MCF 10A (cell line): ENCODE measurements at regions not wholly inside any gene's neighbourhood (a gene's known extent, or its start where the extent isn't known, plus 50 kb on each side); places are given as distances from the start of the nearest gene placed in this dataset.
"Not testable (repeated sequence)": the region's sequence is repeated elsewhere in the genome, so short reads cannot be mapped to it uniquely, and the experiment has no call there.

Source experiments
- BruUV-seq: library from RNA; stranded (reverse); fragments of 400-500 nt; replicated peaks from 2 replicates; lab custom pipeline; 2021; lab: Mats Ljungman, UMichigan
- CTCF ChIA-PET: fragments of 300-600 bp; sonication (Branson Sonifier 250); formaldehyde crosslinking; extraction: SDS; loops from one replicate; lab custom pipeline; 2021; ENCODE audit warnings: antibody characterized with exemption, inconsistent platforms; lab: Yijun Ruan, JAX
- POLR2A ChIA-PET: fragments of 300-600, 350-650 bp; sonication (Branson Sonifier 250); formaldehyde crosslinking; extraction: SDS; loops from one replicate; lab custom pipeline; 2020; ENCODE audit warnings: antibody characterized with exemption, inconsistent platforms; lab: Yijun Ruan, JAX
- DNase-seq: peaks from one replicate; pipeline ENCODE4 v3.0.0-alpha.2; 2018; ENCODE audit not compliant: unreplicated experiment
- H3K27ac Mint-ChIP-seq: one replicate; pipeline ENCODE4 v1.8.0; 2022; ENCODE audit warnings: mild to moderate bottlenecking, low read depth, mixed read lengths; ENCODE audit not compliant: unreplicated experiment
- H3K27me3 Mint-ChIP-seq: one replicate; pipeline ENCODE4 v1.8.0; 2022; ENCODE audit warnings: mixed read lengths; ENCODE audit not compliant: insufficient read depth, unreplicated experiment
- H3K36me3 Mint-ChIP-seq: one replicate; pipeline ENCODE4 v1.8.0; 2022; ENCODE audit warnings: mild to moderate bottlenecking, moderate library complexity, mixed read lengths; ENCODE audit not compliant: insufficient read depth, unreplicated experiment
- H3K4me1 Mint-ChIP-seq: one replicate; pipeline ENCODE4 v1.8.0; 2022; ENCODE audit warnings: mixed read lengths; ENCODE audit not compliant: insufficient read depth, unreplicated experiment
- H3K4me3 Mint-ChIP-seq: one replicate; pipeline ENCODE4 v1.8.0; 2022; ENCODE audit warnings: mild to moderate bottlenecking, moderate library complexity, mixed read lengths; ENCODE audit not compliant: unreplicated experiment
- H3K9me3 Mint-ChIP-seq: one replicate; pipeline ENCODE4 v1.8.0; 2022; ENCODE audit warnings: mixed read lengths; ENCODE audit not compliant: unreplicated experiment
- intact Hi-C: fragments of 100-400 bp; cut with micrococcal nuclease; formaldehyde crosslinking; loops from 2 replicates; pipeline ENCODE4 v1.14.1; 2022

DNA sequence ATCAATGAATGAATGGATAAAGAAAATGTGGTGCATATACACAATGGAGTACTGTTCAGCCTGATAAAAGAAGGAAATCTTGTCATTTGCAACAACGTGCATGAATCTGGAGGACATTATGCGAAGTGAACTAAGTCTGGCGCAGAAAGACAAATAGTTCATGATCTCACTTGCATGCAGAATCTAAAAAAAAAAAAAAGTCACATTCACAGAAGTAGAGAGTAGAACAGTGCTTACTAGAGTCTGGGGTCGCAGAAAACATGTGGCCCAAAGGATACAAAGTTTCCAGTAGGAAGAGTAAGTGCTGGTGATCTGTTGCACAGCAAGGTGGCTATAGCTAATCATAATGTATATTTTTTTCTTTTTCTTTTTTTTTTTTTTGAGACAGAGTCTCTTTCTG is 167.3 kb downstream of the CRLF3 start:
- H3K27me3 Mint-ChIP-seq, POLR2A ChIA-PET, DNase-seq, H3K27ac Mint-ChIP-seq, intact Hi-C loops, H3K36me3 Mint-ChIP-seq, H3K4me3 Mint-ChIP-seq, CTCF ChIA-PET, H3K9me3 Mint-ChIP-seq, BruUV-seq, H3K4me1 Mint-ChIP-seq: not testable (repeated sequence)

DNA sequence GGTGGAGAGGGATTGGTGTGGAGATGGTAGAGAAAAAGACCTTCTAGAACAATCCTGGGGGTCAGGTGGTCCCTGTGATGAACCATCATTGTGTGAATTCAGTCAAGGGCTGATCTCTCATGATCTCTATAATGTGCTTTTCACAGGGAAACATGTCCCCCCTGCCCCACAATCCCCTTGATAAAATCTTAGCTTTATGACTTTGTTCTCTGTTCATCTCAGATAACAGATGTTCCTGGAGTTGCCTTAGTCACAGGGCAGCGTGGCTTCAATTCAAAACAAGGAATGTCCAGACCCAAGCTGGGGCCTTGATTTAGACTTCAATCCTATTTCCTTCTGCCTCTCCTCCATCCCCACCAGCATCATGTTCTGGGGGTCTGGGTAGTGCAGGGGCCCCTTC is 171.5 kb downstream of the CRLF3 start:
- H3K36me3 Mint-ChIP-seq, BruUV-seq, H3K27me3 Mint-ChIP-seq, H3K4me3 Mint-ChIP-seq, POLR2A ChIA-PET, intact Hi-C loops, DNase-seq, CTCF ChIA-PET, H3K9me3 Mint-ChIP-seq, H3K4me1 Mint-ChIP-seq, H3K27ac Mint-ChIP-seq: not testable (repeated sequence)

DNA sequence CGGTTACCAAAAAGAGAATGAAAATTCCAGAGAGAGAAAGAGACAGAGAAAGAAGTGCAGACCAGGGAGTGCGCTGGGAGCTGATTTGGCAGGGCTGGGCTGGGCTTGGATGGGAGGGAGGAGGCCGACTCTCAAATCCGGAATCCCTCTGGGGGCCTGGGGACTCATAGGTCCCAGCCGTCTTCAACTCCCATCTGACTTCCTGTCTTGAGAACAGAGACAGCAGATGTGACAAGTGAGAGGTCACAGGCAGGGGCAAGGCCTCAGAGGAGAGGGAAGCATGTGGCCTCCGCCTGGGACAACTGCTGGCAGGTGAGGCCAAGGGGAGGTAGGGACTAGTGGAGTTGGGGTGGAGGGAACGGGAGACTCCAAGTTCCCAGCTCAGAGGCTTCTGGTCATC is 172.9 kb downstream of the GOSR1 start:
- H3K36me3 Mint-ChIP-seq, POLR2A ChIA-PET, intact Hi-C loops, H3K27ac Mint-ChIP-seq, CTCF ChIA-PET, H3K4me3 Mint-ChIP-seq, H3K27me3 Mint-ChIP-seq, H3K9me3 Mint-ChIP-seq, DNase-seq, H3K4me1 Mint-ChIP-seq, BruUV-seq: not testable (repeated sequence)

DNA sequence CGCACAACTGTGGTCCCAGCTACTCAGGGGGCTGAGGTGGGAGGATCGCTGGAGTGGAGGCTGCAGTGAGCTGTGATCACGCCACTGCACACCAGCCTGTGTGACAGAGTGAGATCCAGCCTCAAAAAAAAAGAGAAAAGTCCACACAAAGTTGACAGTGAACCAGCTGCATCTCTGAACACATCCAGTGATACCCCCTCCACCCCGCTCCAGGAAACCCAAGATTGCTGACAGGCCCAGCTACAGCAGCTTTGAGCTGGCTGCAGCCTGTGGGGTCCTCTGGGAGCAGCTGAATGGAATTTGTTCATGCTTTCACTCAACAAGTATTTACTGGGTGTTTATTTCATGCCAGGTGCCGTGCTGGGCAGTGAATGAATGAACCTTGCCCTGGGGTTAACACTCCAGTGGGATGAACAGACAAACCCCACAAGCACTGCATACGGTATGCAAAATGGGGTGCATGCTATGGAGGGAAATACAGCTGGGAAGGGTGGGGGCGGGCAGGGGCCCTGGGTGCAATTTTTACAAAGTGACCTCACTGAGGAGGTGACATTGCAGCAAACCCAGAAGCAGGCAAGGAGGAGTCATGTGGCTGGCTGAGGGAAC is 170.9 kb downstream of the GOSR1 start:
- intact Hi-C loops, BruUV-seq, POLR2A ChIA-PET, DNase-seq, H3K36me3 Mint-ChIP-seq, H3K27ac Mint-ChIP-seq, H3K27me3 Mint-ChIP-seq, H3K4me3 Mint-ChIP-seq, H3K9me3 Mint-ChIP-seq, CTCF ChIA-PET, H3K4me1 Mint-ChIP-seq: not testable (repeated sequence)

DNA sequence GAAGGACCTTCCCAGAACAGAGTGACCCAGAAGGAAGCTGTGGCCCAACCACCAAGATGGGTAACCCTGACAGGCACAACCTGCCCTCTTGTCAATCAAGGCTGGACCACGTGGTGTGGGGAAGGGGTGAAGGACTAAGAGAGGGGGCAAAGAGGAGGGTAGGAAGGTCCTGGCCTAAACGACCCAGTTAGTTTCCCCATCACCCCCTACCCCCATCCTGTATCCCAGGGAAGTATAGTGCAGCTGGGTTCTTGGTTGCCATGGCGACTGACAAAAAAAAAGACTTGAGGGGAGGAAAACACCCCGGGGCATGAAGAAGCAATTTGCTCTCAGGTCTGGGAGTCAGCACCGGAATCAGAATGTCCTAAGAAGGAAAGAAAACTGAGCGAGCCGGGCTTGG is 168.7 kb downstream of the GOSR1 start:
- H3K9me3 Mint-ChIP-seq, DNase-seq, H3K4me3 Mint-ChIP-seq, CTCF ChIA-PET, H3K4me1 Mint-ChIP-seq, BruUV-seq, POLR2A ChIA-PET, intact Hi-C loops, H3K27ac Mint-ChIP-seq, H3K27me3 Mint-ChIP-seq, H3K36me3 Mint-ChIP-seq: not testable (repeated sequence)

DNA sequence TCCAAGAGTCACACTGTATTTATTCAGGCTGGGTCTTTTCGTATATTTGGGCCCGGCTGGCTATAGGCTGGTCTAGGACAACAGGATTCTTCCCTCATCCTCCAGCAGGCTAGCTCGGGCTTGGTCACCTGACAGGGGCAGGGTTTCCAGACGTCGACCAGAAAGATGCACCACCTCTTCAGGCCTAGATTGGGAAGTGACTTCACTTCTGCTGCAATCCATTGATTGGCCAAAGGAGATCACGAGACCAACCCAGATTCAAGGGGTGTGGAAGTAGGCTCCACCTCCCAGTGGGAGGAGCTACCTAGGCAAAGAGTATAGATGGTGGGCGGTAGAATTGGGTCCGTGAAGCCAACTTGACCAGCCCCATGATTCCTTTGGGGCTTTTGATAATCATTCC is 167.5 kb downstream of the GOSR1 start:
- DNase-seq, POLR2A ChIA-PET, CTCF ChIA-PET, H3K27ac Mint-ChIP-seq, H3K4me1 Mint-ChIP-seq, H3K9me3 Mint-ChIP-seq, H3K4me3 Mint-ChIP-seq, H3K27me3 Mint-ChIP-seq, intact Hi-C loops, BruUV-seq, H3K36me3 Mint-ChIP-seq: not testable (repeated sequence)

DNA sequence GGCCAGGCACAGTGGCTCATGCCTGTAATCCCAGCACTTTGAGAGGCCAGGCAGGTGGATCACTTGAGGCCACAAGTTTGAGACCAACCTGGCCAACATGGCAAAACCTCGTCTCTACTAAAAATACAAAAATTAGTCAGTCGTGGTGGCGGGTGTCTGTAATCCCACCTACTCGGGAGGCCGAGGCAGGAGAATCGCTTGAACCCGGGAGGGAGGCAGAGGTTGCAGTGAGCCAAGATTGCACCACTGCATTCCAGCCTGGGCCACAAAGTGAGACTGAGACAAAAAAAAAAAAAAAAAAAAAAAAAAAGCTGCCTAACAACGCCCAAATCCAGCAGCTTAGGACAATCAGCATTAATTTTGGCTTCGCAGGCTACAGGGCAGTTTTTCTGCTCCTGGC is 167.1 kb downstream of the GOSR1 start:
- CTCF ChIA-PET: not testable (repeated sequence)

DNA sequence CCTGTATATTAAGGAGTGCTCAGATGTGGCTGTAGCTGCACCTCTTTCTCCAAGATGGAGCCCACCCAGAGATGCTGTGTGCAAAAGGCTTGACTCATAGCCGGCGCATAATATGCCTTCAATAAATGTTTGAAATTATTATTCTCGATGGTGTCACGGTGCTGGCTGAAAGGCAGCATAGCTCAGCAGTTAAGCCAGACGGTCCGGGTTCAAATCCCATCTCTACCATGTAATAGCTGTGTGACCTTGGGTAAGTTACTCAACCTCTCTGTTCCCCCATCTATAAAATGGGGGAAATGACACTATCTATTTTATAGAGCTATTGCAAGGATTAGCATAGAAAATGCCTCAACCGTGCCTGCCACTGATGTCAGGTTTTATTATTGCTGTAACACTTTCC is 164.2 kb downstream of the GOSR1 start:
- H3K27ac Mint-ChIP-seq, H3K9me3 Mint-ChIP-seq, H3K4me3 Mint-ChIP-seq, H3K4me1 Mint-ChIP-seq, H3K27me3 Mint-ChIP-seq, intact Hi-C loops, DNase-seq, BruUV-seq, CTCF ChIA-PET, H3K36me3 Mint-ChIP-seq: not testable (repeated sequence)
- POLR2A ChIA-PET: interaction anchor here (0.9 kb wide), 1 partner anchor 157 kb away, joined by 3 read pairs; no protein-coding TSS in a partner anchor

More for the DNA sequence above, 167.1 kb downstream of the GOSR1 start:
- intact Hi-C loops, POLR2A ChIA-PET, H3K27ac Mint-ChIP-seq, H3K4me3 Mint-ChIP-seq, H3K4me1 Mint-ChIP-seq, H3K27me3 Mint-ChIP-seq, H3K9me3 Mint-ChIP-seq, DNase-seq, H3K36me3 Mint-ChIP-seq, BruUV-seq: not testable (repeated sequence)

DNA sequence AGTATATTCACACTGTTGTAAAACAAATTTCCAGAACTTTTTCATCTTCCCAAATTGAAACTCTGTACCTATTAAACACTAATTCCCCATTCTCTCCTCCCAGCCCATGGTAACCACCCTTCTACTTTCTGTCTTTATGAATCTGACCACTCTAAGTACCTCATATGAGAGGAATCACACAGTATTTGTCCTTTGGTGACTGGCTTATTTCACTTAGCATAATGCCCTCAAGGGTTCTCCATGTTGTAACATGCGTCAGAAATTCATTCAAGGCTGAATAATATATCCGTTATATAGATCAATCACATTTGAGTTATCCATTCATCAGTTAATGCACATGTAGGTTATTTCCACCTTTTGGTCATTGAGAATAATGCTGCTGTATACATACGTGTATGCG is 162.2 kb downstream of the GOSR1 start:
- H3K9me3 Mint-ChIP-seq, intact Hi-C loops, H3K27me3 Mint-ChIP-seq, CTCF ChIA-PET, H3K27ac Mint-ChIP-seq, H3K36me3 Mint-ChIP-seq, H3K4me3 Mint-ChIP-seq, BruUV-seq, DNase-seq, POLR2A ChIA-PET, H3K4me1 Mint-ChIP-seq: not testable (repeated sequence)
